ENCODE measurements at regions not wholly inside any gene's neighbourhood (a gene's known extent, or its start where the extent isn't known, plus 50 kb on each side); places are given as distances from the start of the nearest gene placed in this dataset.

GRCh38 chr3:31290046-31290445 is 242.7 kb upstream of the STT3B start:
- Histone ChIP-seq H3K9me3 (ENCODE audit: control insufficient read depth, low read depth, low read length) (no peaks in the 10 kb centered on the region), H4K5ac (ENCODE audit: insufficient read length, low read depth, low read length) (no peak overlapping the region), H3K4me2 (ENCODE audit: insufficient read depth, insufficient read length, low read length) (no peak overlapping the region), H2AFZ (ENCODE audit: low read length) (no peak overlapping the region), H4K91ac (ENCODE audit: insufficient read length, low read depth, low read length) (no peak overlapping the region), H3K23ac (ENCODE audit: insufficient read length, low read depth, low read length) (no peak overlapping the region), H3K14ac (ENCODE audit: insufficient read depth, low read length) (no peak overlapping the region), H2BK15ac (ENCODE audit: low read depth, low read length) (no peak overlapping the region), H3T11ph (ENCODE audit: low read length) (no peak overlapping the region), H3K9ac (ENCODE audit: extremely low read depth, insufficient read length, low read length) (no peak overlapping the region), H3K56ac (ENCODE audit: insufficient read length, low read depth, low read length) (no peak overlapping the region), H2BK120ac (ENCODE audit: low read depth, low read length, poor library complexity, severe bottlenecking) (no peak overlapping the region), H3K27me3 (ENCODE audit: insufficient read depth, low read length) (no peaks in the 10 kb centered on the region), H3K79me2 (ENCODE audit: insufficient read depth, low read length) (no peaks in the 10 kb centered on the region), H4K20me1 (ENCODE audit: control insufficient read depth, insufficient read depth, insufficient read length) (no peaks in the 10 kb centered on the region), H4K8ac (replicated peaks; ENCODE audit: insufficient read length, low read depth, low read length) (no peak overlapping the region), H2BK20ac (ENCODE audit: low read depth, low read length, poor library complexity, severe bottlenecking) (no peak overlapping the region), H3K18ac (ENCODE audit: insufficient read length, low read depth, low read length) (no peak overlapping the region), H3K4me1 (ENCODE audit: insufficient read depth, low read length) (no peaks in the 10 kb centered on the region; the same call in 1 of the 2 replicates), H3K27ac (ENCODE audit: insufficient read length, low read depth, low read length) (no peak overlapping the region), H3K4ac (ENCODE audit: low read depth, low read length) (no peak overlapping the region), H2BK12ac (ENCODE audit: insufficient read length, low read depth, low read length) (no peak overlapping the region), H3K23me2 (ENCODE audit: insufficient read length, low read depth, low read length, poor library complexity, severe bottlenecking) (no peaks in the 10 kb centered on the region), H2AK5ac (ENCODE audit: insufficient read length, low read length) (no peak overlapping the region), H2BK5ac (ENCODE audit: insufficient read length, low read length) (no peak overlapping the region), H3K79me1 (ENCODE audit: insufficient read depth, low read depth, low read length, poor library complexity, severe bottlenecking) (no peaks in the 10 kb centered on the region)
- TF ChIP-seq CTCF (conservative IDR thresholded peaks at IDR 0.05) = no peak
- whole genome bisulfite sequencing (ENCODE audit: extremely low coverage, insufficient read length, low lambda C conversion rate) = no CpG with 5 or more reads among the region's 5 CpGs
- no peak overlapping the region for H3K4me3 Mint-ChIP-seq
- H3K27ac Mint-ChIP-seq = no peak overlapping the region
- no peaks in the 10 kb centered on the region for H3K27me3 Mint-ChIP-seq (ENCODE audit: low read depth)
- DNase-seq = no peak
- H3K9me3 Mint-ChIP-seq = no peaks in the 10 kb centered on the region
- H3K4me1 Mint-ChIP-seq = peaks cover 32 to 39% of the 10 kb centered on the region in 2 experiments
- no peaks in the 10 kb centered on the region; a peak in 1 of 7 replicates for H3K36me3 Mint-ChIP-seq (ENCODE audit: insufficient read depth in 1 of 3, low read depth in 3 of 3)
